GM23248 (cell line): ENCODE measurements at regions not wholly inside any gene's neighbourhood (a gene's known extent, or its start where the extent isn't known, plus 50 kb on each side); places are given as distances from the start of the nearest gene placed in this dataset.
"Not testable (repeated sequence)": the region's sequence is repeated elsewhere in the genome, so short reads cannot be mapped to it uniquely, and the experiment has no call there.

Experiments
- DNase-seq: peaks from one replicate; pipeline ENCODE4 v3.0.0-alpha.2; 2015
- H2AFZ ChIP-seq: fragments of 200-600 bp; sonication (generic); 2 replicates; pipeline ENCODE4 v1.6.1; 2016; ENCODE audit warnings: antibody characterized with exemption
- H3F3A ChIP-seq: fragments of 200-600 bp; sonication (generic); 2 replicates; pipeline ENCODE4 v1.6.1; 2016; ENCODE audit warnings: mild to moderate bottlenecking, antibody characterized with exemption, mixed run types; ENCODE audit not compliant: insufficient read depth
- H3K27ac ChIP-seq: fragments of 200-600 bp; sonication (generic); 2 replicates; pipeline ENCODE4 v1.5.1; 2016; ENCODE audit warnings: mild to moderate bottlenecking
- H3K27me3 ChIP-seq: fragments of 200-600 bp; sonication (generic); replicated peaks from 2 replicates; pipeline ENCODE4 v1.6.1; 2016; ENCODE audit warnings: mild to moderate bottlenecking; ENCODE audit not compliant: insufficient read depth
- H3K36me3 ChIP-seq: fragments of 200-600 bp; sonication (generic); 2 replicates; pipeline ENCODE4 v1.6.1; 2016; ENCODE audit warnings: low read depth, mild to moderate bottlenecking
- H3K4me1 ChIP-seq: fragments of 200-600 bp; sonication (generic); 2 replicates; pipeline ENCODE4 v1.6.1; 2016; ENCODE audit warnings: mild to moderate bottlenecking; ENCODE audit not compliant: insufficient read depth
- H3K4me2 ChIP-seq: fragments of 200-600 bp; sonication (generic); one replicate; pipeline ENCODE4 v1.6.1; 2016; ENCODE audit warnings: mild to moderate bottlenecking; ENCODE audit not compliant: unreplicated experiment
- H3K4me3 ChIP-seq: fragments of 200-600 bp; sonication (generic); 2 replicates; pipeline ENCODE4 v1.5.1; 2016; ENCODE audit warnings: mild to moderate bottlenecking
- H3K79me2 ChIP-seq: fragments of 200-600 bp; sonication (generic); 2 replicates; pipeline ENCODE4 v1.6.1; 2016; ENCODE audit warnings: mild to moderate bottlenecking; ENCODE audit not compliant: insufficient read depth
- H3K9ac ChIP-seq: fragments of 200-600 bp; sonication (generic); 2 replicates; pipeline ENCODE4 v1.6.1; 2016; ENCODE audit warnings: mild to moderate bottlenecking
- H3K9me2 ChIP-seq: fragments of 200-600 bp; sonication (generic); 2 replicates; pipeline ENCODE4 v1.6.1; 2016; ENCODE audit warnings: mixed run types, mild to moderate bottlenecking, moderate library complexity; ENCODE audit not compliant: insufficient read depth
- H3K9me3 ChIP-seq: fragments of 200-600 bp; sonication (generic); one replicate; pipeline ENCODE4 v1.6.1; 2017; ENCODE audit warnings: low read depth
- H4K20me1 ChIP-seq: fragments of 200-600 bp; sonication (generic); 2 replicates; pipeline ENCODE4 v1.6.0; 2016; ENCODE audit not compliant: insufficient read depth
- EZH2 ChIP-seq: fragments of 200-600 bp; sonication (generic); IDR thresholded peaks from 2 replicates; pipeline ENCODE4 v1.6.1; 2018; ENCODE audit warnings: antibody characterized with exemption, mild to moderate bottlenecking; ENCODE audit not compliant: insufficient read depth, poor library complexity, severe bottlenecking
- EZH2phosphoT487 ChIP-seq: fragments of 200-600 bp; sonication (generic); IDR thresholded peaks from 2 replicates; pipeline ENCODE4 v1.6.1; 2018; ENCODE audit warnings: antibody characterized with exemption, moderate library complexity, mild to moderate bottlenecking, low read depth; ENCODE audit not compliant: insufficient read depth
- WGBS, 2 experiments: methylation state at CpG; one replicate each; pipeline ENCODE4 v1.1.6; 2015 to 2017; ENCODE audit warnings: low lambda C conversion rate in 2 of 2, low coverage in 1 of 2; ENCODE audit errors: missing lambda C conversion rate in 2 of 2; 5-methylcytosine and 5-hydroxymethylcytosine counted together
- in situ Hi-C: fragments of 300-500 bp; cut with MboI; formaldehyde crosslinking; loops from 2 replicates; pipeline ENCODE4 v1.15.0; 2020

- no peaks in the 10 kb centered on the region for H3K27me3 ChIP-seq
- no peaks in the 10 kb centered on the region for H3K36me3 ChIP-seq
- no peak overlapping the region for H2AFZ ChIP-seq
- H3K9ac ChIP-seq = no peak overlapping the region
- H3K9me3 ChIP-seq = no peaks in the 10 kb centered on the region
- no peaks in the 10 kb centered on the region for H4K20me1 ChIP-seq
- H3K4me3 ChIP-seq = no peak overlapping the region
- H3K27ac ChIP-seq = no peak overlapping the region
- no peak overlapping the region for H3K4me2 ChIP-seq
- DNase-seq = no peak
- H3K4me1 ChIP-seq = no peaks in the 10 kb centered on the region
- H3K79me2 ChIP-seq = no peaks in the 10 kb centered on the region
- TF ChIP-seq EZH2 = no peak
- TF ChIP-seq EZH2phosphoT487 = no peak
- no peaks in the 10 kb centered on the region for H3F3A ChIP-seq
- WGBS, 2 experiments = 21 to 26% methylated on average over 2 of the region's 2 CpGs
- no peaks in the 10 kb centered on the region for H3K9me2 ChIP-seq
- in situ Hi-C loops = no loop called here
These were observed 1136.8 kb upstream of the TENM3 start for GRCh38 chr4:181106398-181106797.

GRCh38 chr4:181108237-181108636 is 1135.0 kb upstream of the TENM3 start:
- Histone ChIP-seq H3K9me3 (no peaks in the 10 kb centered on the region), H3K79me2 (no peaks in the 10 kb centered on the region), H4K20me1 (no peaks in the 10 kb centered on the region), H3K27ac (no peak overlapping the region), H3K4me2 (no peak overlapping the region), H3K4me3 (no peak overlapping the region), H3F3A (no peaks in the 10 kb centered on the region), H2AFZ (no peak overlapping the region), H3K27me3 (no peaks in the 10 kb centered on the region), H3K36me3 (no peaks in the 10 kb centered on the region), H3K9me2 (no peaks in the 10 kb centered on the region), H3K9ac (no peak overlapping the region), H3K4me1 (no peaks in the 10 kb centered on the region)
- no peak for DNase-seq
- WGBS, 2 experiments = 21 to 22% methylated on average over 3 of the region's 3 CpGs
- TF ChIP-seq EZH2phosphoT487 = no peak
- TF ChIP-seq EZH2 = no peak
- in situ Hi-C loops = no loop called here

DNA sequence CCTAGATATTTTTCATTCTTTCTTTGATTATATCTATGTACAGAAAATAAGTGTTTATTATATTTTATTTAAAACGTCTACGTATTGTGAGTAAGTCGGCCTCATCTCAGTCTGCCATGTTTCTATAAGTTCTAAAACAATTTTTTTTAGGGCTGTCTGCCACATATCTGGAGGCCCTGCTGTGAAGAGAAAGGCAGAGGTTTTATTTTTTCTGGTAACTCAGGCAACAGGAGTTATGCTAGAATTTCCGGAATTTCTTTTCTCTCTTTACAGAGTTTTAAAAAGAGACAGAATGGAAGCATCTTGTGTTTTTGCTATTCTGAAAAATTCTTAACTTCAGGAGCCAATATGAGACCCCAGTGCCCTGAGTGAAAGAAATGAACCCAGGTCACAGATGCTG is 1124.0 kb upstream of the TENM3 start:
- TF ChIP-seq EZH2 (no peak), EZH2phosphoT487 (no peak)
- H3K27me3 ChIP-seq = no peaks in the 10 kb centered on the region
- H3K9me3 ChIP-seq = no peaks in the 10 kb centered on the region
- no peaks in the 10 kb centered on the region for H3K36me3 ChIP-seq
- in situ Hi-C loops = no loop called here
- no peaks in the 10 kb centered on the region for H4K20me1 ChIP-seq
- no peaks in the 10 kb centered on the region for H3F3A ChIP-seq
- no peak overlapping the region for H3K4me3 ChIP-seq
- 58 to 62% methylated on average over 4 of the region's 4 CpGs for WGBS, 2 experiments
- DNase-seq = no peak
- no peaks in the 10 kb centered on the region for H3K9me2 ChIP-seq
- no peak overlapping the region for H3K27ac ChIP-seq
- H3K9ac ChIP-seq = no peak overlapping the region
- H2AFZ ChIP-seq = no peak overlapping the region
- no peak overlapping the region for H3K4me2 ChIP-seq
- H3K4me1 ChIP-seq = no peaks in the 10 kb centered on the region
- H3K79me2 ChIP-seq = no peaks in the 10 kb centered on the region

GRCh38 chr4:181121733-181122132 is 1121.5 kb upstream of the TENM3 start:
- DNase-seq = no peak
- Histone ChIP-seq H3F3A (no peaks in the 10 kb centered on the region), H3K4me3 (no peak overlapping the region), H2AFZ (no peak overlapping the region), H3K9me2 (no peaks in the 10 kb centered on the region), H3K9me3 (no peaks in the 10 kb centered on the region), H3K4me1 (no peaks in the 10 kb centered on the region), H3K4me2 (no peak overlapping the region), H4K20me1 (no peaks in the 10 kb centered on the region), H3K27ac (no peak overlapping the region), H3K36me3 (no peaks in the 10 kb centered on the region), H3K9ac (no peak overlapping the region), H3K79me2 (no peaks in the 10 kb centered on the region), H3K27me3 (no peaks in the 10 kb centered on the region)
- in situ Hi-C loops = no loop called here
- TF ChIP-seq EZH2phosphoT487 (no peak), EZH2 (no peak)
- 39 to 42% methylated on average over 7 of the region's 7 CpGs for WGBS, 2 experiments

DNA sequence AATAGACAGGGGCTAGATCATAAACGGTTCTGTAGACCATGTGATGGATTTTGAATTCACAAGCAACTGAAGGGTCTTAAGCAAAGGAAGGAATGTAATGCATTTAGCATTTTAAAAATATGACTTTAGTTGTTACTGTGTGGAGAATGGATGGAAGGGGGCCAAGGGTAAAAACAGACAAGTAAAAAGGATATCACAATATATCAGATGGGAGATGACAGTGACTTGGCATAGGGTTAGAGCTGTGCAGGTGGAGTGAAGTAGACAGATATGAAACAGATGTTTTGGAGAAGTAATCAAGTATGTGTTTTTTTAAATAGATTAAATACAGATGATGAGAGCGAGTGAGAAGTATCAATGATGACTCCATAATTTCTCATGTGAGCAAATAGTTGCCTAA is 1116.0 kb upstream of the TENM3 start:
- no peak overlapping the region for H3K9ac ChIP-seq
- H2AFZ ChIP-seq = no peak overlapping the region
- H3K4me2 ChIP-seq = no peak overlapping the region
- H3K27ac ChIP-seq = no peak overlapping the region
- H3K4me1 ChIP-seq = no peaks in the 10 kb centered on the region
- no peak overlapping the region for H3K4me3 ChIP-seq
- H4K20me1 ChIP-seq = no peaks in the 10 kb centered on the region
- no peaks in the 10 kb centered on the region for H3K79me2 ChIP-seq
- in situ Hi-C loops = no loop called here
- no peaks in the 10 kb centered on the region for H3K27me3 ChIP-seq
- no peaks in the 10 kb centered on the region for H3K36me3 ChIP-seq
- no peak for TF ChIP-seq EZH2
- TF ChIP-seq EZH2phosphoT487 = no peak
- H3K9me2 ChIP-seq = no peaks in the 10 kb centered on the region
- DNase-seq = no peak
- H3F3A ChIP-seq = no peaks in the 10 kb centered on the region
- H3K9me3 ChIP-seq = no peaks in the 10 kb centered on the region
- 0 to 6% methylated on average over 2 of the region's 2 CpGs for WGBS, 2 experiments

GRCh38 chr4:181130317-181130716 is 1112.9 kb upstream of the TENM3 start:
- H3K4me3 ChIP-seq, H3K4me1 ChIP-seq, H3F3A ChIP-seq, H3K27ac ChIP-seq, H3K36me3 ChIP-seq, H3K4me2 ChIP-seq, DNase-seq, H3K79me2 ChIP-seq, H3K9ac ChIP-seq, H3K27me3 ChIP-seq, in situ Hi-C loops, H3K9me2 ChIP-seq, H3K9me3 ChIP-seq, H2AFZ ChIP-seq, H4K20me1 ChIP-seq: not testable (repeated sequence)
- WGBS, 2 experiments = 38 to 48% methylated on average over 7 of the region's 7 CpGs
